HCT116 (cell line): ENCODE measurements at regions not wholly inside any gene's neighbourhood (a gene's known extent, or its start where the extent isn't known, plus 50 kb on each side); places are given as distances from the start of the nearest gene placed in this dataset.

Source experiments
- ATF3 ChIP-seq: IDR thresholded peaks from 2 replicates; pipeline ENCODE4 v1.6.1; 2012
- CEBPB ChIP-seq: IDR thresholded peaks from 2 replicates; pipeline ENCODE4 v1.6.1; 2012; ENCODE audit warnings: low read depth
- CTCF ChIP-seq, 3 experiments: fragments of 200-600 bp in 1 of 3; sonication (generic) in 1 of 3; IDR thresholded peaks in 2 of 3; conservative IDR thresholded peaks in 1 of 3; 2 replicates each; pipeline ENCODE4 v1.5.1; 2012 to 2017; ENCODE audit warnings: low read depth in 2 of 3, low read length in 2 of 3, antibody characterized with exemption in 1 of 3, borderline replicate concordance in 1 of 3, control low read depth in 1 of 3, mild to moderate bottlenecking in 1 of 3, mixed read lengths in 1 of 3, mixed run types in 1 of 3, moderate library complexity in 1 of 3; ENCODE audit not compliant: insufficient read depth in 1 of 3
- EZH2 ChIP-seq: fragments of 200-600 bp; sonication (generic); IDR thresholded peaks from 2 replicates; pipeline ENCODE4 v1.6.1; 2017; ENCODE audit warnings: antibody characterized with exemption, mixed run types
- SP1 ChIP-seq: IDR thresholded peaks from 2 replicates; pipeline ENCODE4 v1.6.1; 2012; ENCODE audit warnings: low read depth
- ZFX ChIP-seq: fragments of 450-650 bp; IDR thresholded peaks from 2 replicates; pipeline ENCODE4 v1.6.1; 2017

- TF ChIP-seq CTCF (IDR thresholded peaks at IDR 0.05 in 2 of 3, conservative IDR thresholded peaks at IDR 0.05 in 1 of 3; ENCODE audit: borderline replicate concordance in 1 of 3, insufficient read depth in 1 of 3, low read depth in 2 of 3, low read length in 2 of 3) (no peak), ZFX (no peak), ATF3 (no peak), EZH2 (no peak), CEBPB (no peak), SP1 (no peak)
Measured at GRCh38 chr15:38691377-38691776, 126.8 kb upstream of the RASGRP1 start.
